Anterior cingulate cortex (tissue), 58 donors: ENCODE measurements at regions not wholly inside any gene's neighbourhood (a gene's known extent, or its start where the extent isn't known, plus 50 kb on each side); places are given as distances from the start of the nearest gene placed in this dataset.
"Not testable (repeated sequence)": the region's sequence is repeated elsewhere in the genome, so short reads cannot be mapped to it uniquely, and the experiment has no call there.

Source experiments
- DNase-seq, 58 donors: peaks; one replicate each; lab custom pipeline; 2025; lab: John Stamatoyannopoulos, UW

- DNase-seq, result no peak
These were observed 868.5 kb downstream of the FAT4 start for GRCh38 chr4:126183206-126183605.

GRCh38 chr4:126191536-126191935, 876.8 kb downstream of the FAT4 start:
- DNase-seq, result no peak

- DNase-seq, result no peak
These were observed 877.8 kb downstream of the FAT4 start for GRCh38 chr4:126192506-126192905.

GRCh38 chr4:126201251-126202138, 886.7 kb downstream of the FAT4 start:
- DNase-seq, result not testable (repeated sequence)

- DNase-seq, result no peak
These were observed 887.5 kb downstream of the FAT4 start for GRCh38 chr4:126202226-126202625.

GRCh38 chr4:126207910-126208309, 893.2 kb downstream of the FAT4 start:
- DNase-seq, result no peak

- no peak for DNase-seq
These were observed 894.4 kb downstream of the FAT4 start for GRCh38 chr4:126209147-126209546.

GRCh38 chr4:126213996-126214395, 899.2 kb downstream of the FAT4 start:
- no peak for DNase-seq

- DNase-seq, result no peak
These were observed 901.0 kb downstream of the FAT4 start for GRCh38 chr4:126215759-126216158.

- no peak for DNase-seq
These were observed 901.9 kb downstream of the FAT4 start for GRCh38 chr4:126216611-126217010.

- DNase-seq, result no peak
These were observed 906.5 kb downstream of the FAT4 start for GRCh38 chr4:126221282-126221681.

GRCh38 chr4:126221717-126222340, 907.1 kb downstream of the FAT4 start:
- DNase-seq, result no peak

- no peak for DNase-seq
These were observed 909.1 kb downstream of the FAT4 start for GRCh38 chr4:126223784-126224407.

GRCh38 chr4:126227428-126227827, 912.7 kb downstream of the FAT4 start:
- DNase-seq, result no peak

GRCh38 chr4:126230269-126230668, 915.5 kb downstream of the FAT4 start:
- no peak for DNase-seq

- no peak for DNase-seq
These were observed 918.7 kb downstream of the FAT4 start for GRCh38 chr4:126233483-126233882.

- DNase-seq, result no peak
These were observed 923.3 kb downstream of the FAT4 start for GRCh38 chr4:126238013-126238412.

GRCh38 chr4:126241634-126242033, 926.9 kb downstream of the FAT4 start:
- DNase-seq, result no peak

GRCh38 chr4:126242679-126243390, 928.1 kb downstream of the FAT4 start:
- no peak for DNase-seq

GRCh38 chr4:126247409-126247808, 932.7 kb downstream of the FAT4 start:
- DNase-seq, result no peak

- no peak for DNase-seq
These were observed 935.3 kb downstream of the FAT4 start for GRCh38 chr4:126250006-126250405.
